ENCODE measurements at regions not wholly inside any gene's neighbourhood (a gene's known extent, or its start where the extent isn't known, plus 50 kb on each side); places are given as distances from the start of the nearest gene placed in this dataset.

DNA sequence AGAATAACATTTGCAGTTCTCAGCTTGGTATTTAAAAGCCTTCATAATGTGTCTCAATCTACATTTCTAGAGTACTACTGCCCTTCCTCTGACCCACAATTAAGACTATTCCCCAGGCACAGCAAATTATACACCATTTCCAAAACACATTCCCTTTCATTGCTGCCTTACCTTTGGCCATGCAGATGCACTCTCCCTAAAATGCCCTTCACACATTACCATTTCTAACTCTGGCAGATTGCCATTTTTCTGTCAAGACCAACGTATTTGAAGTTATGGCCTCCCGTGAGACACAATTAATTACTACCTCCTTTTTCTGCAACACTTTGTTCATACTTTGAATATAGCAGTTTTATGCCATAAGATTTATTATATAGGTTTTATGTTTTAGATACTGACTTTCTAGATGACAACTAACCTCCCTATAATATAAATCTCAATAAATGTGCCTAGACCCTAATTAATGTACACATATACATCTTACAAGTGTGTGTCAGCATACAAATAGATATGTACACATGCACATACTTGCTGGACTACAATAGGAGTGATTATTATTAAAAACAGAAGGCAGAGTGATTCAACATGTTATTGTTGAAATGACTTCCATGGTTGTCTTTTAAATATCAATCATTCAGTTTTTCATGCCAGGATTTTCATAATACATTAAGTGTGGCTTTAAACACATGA, 2902.5 kb downstream of the PCDH9 start:
- WGBS, 2 donors, result 31 to 44% methylated on average over 2 of the region's 2 CpGs
- no peaks in the 10 kb centered on the region for H3K36me3 ChIP-seq
- H3K27me3 ChIP-seq, result peaks cover 0 to 2% of the 10 kb centered on the region in 2 donors
- no peak for DNase-seq (ENCODE audit: low spot score in 2 of 2)
- no peak overlapping the region for H3K27ac ChIP-seq
- H3K4me1 ChIP-seq, result no peaks in the 10 kb centered on the region
- H3K4me3 ChIP-seq, result no peak overlapping the region
- no peaks in the 10 kb centered on the region for H3K9me3 ChIP-seq
- TF ChIP-seq POLR2A (IDR thresholded peaks at IDR 0.05) (no peak), EP300 (IDR thresholded peaks at IDR 0.05) (no peak)
- TF ChIP-seq, protein P1, sequence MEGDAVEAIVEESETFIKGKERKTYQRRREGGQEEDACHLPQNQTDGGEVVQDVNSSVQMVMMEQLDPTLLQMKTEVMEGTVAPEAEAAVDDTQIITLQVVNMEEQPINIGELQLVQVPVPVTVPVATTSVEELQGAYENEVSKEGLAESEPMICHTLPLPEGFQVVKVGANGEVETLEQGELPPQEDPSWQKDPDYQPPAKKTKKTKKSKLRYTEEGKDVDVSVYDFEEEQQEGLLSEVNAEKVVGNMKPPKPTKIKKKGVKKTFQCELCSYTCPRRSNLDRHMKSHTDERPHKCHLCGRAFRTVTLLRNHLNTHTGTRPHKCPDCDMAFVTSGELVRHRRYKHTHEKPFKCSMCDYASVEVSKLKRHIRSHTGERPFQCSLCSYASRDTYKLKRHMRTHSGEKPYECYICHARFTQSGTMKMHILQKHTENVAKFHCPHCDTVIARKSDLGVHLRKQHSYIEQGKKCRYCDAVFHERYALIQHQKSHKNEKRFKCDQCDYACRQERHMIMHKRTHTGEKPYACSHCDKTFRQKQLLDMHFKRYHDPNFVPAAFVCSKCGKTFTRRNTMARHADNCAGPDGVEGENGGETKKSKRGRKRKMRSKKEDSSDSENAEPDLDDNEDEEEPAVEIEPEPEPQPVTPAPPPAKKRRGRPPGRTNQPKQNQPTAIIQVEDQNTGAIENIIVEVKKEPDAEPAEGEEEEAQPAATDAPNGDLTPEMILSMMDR (IDR thresholded peaks at IDR 0.05), result no peak

DNA sequence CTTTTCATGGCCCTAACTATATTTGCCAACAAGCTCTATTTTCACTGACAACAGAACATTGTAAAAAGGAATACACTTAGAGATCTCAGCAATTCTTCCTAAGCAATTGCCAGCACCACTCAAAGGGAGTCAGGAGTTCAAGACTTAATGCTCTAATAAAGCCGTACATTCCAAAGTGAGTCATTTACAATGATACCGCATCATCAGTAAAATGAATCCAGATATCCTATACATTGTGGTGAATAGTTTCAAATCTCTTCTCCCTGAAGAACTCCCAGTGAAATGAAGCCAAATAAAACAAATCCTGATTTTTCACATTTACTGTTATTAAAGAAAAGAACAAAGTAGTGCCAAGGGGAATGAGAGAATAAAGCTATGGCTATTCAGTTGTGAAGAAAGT, 2898.7 kb upstream of the PCDH20 start:
- Histone ChIP-seq H3K9me3 (peaks cover 0 to 3% (median 0%) of the 10 kb centered on the region in 4 donors), H3K4me3 (no peak overlapping the region), H3K36me3 (no peaks in the 10 kb centered on the region), H3K27ac (no peak overlapping the region), H3K4me1 (no peaks in the 10 kb centered on the region), H3K27me3 (no peaks in the 10 kb centered on the region)
- TF ChIP-seq, protein P1 (IDR thresholded peaks at IDR 0.05), result no peak
- TF ChIP-seq EP300 (IDR thresholded peaks at IDR 0.05), result no peak
- TF ChIP-seq POLR2A (IDR thresholded peaks at IDR 0.05), result no peak
- DNase-seq (ENCODE audit: low spot score in 2 of 2), result no peak
- 36 to 39% methylated on average over 2 of the region's 2 CpGs for WGBS, 2 donors

DNA sequence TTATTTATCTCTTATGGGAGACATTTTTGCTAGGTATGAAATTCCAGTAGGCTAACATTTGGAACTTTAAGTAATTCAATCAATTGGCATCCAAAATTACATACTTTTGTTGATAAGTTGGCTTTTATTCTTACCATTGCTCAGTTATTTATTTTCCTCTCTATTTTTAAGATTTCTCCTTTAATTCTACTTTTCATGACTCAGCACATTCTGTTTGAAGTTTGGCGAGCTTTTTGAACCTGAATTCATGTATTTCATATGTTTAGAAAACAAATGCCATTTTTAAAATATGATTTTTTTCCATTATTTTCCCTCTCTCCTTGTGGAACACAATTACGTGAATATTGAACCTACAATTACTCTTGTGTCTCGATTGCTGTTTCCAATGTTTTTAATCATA, 2896.3 kb upstream of the PCDH20 start:
- TF ChIP-seq EP300 (IDR thresholded peaks at IDR 0.05), result no peak
- TF ChIP-seq, protein P1 (IDR thresholded peaks at IDR 0.05), result no peak
- no peak for TF ChIP-seq POLR2A (IDR thresholded peaks at IDR 0.05)
- Histone ChIP-seq H3K36me3 (no peaks in the 10 kb centered on the region), H3K4me3 (no peak overlapping the region)

DNA sequence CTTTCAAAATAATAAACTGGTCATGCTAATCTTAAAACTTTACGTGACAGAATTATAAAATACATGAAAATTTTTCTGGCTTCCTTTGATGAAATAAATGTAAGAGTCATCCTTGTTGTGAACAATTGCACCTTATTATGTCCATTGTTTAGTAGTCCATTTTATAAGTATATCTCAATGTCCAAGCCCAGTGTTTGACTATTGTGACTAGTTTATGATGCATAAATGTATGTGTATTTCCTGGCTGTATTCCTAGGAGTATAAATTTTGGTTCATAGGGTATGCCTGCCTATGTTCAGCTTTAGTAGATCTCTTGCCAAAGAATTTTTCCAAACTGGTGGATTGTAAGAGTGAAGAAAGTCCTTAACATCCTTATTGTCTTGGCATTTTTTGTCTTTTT, 2895.5 kb upstream of the PCDH20 start:
- Histone ChIP-seq H3K9me3 (peaks cover 0 to 3% (median 0%) of the 10 kb centered on the region in 4 donors), H3K27ac (no peak overlapping the region), H3K4me1 (no peaks in the 10 kb centered on the region), H3K36me3 (no peaks in the 10 kb centered on the region), H3K27me3 (no peaks in the 10 kb centered on the region), H3K4me3 (no peak overlapping the region)
- DNase-seq (ENCODE audit: low spot score in 2 of 2), result no peak
- 93 to 98% methylated on average over 1 of the region's 1 CpG for WGBS, 2 donors
- TF ChIP-seq, protein P1 (IDR thresholded peaks at IDR 0.05), result no peak
- no peak for TF ChIP-seq POLR2A (IDR thresholded peaks at IDR 0.05)
- no peak for TF ChIP-seq EP300 (IDR thresholded peaks at IDR 0.05)

More for the DNA sequence above, 2896.3 kb upstream of the PCDH20 start:
- no peak for DNase-seq (ENCODE audit: low spot score in 2 of 2)
- Histone ChIP-seq H3K27ac (no peak overlapping the region), H3K27me3 (no peaks in the 10 kb centered on the region), H3K4me1 (no peaks in the 10 kb centered on the region), H3K9me3 (peaks cover 0 to 3% (median 0%) of the 10 kb centered on the region in 4 donors)
- WGBS, 2 donors, result 85 to 93% methylated on average over 3 of the region's 3 CpGs

DNA sequence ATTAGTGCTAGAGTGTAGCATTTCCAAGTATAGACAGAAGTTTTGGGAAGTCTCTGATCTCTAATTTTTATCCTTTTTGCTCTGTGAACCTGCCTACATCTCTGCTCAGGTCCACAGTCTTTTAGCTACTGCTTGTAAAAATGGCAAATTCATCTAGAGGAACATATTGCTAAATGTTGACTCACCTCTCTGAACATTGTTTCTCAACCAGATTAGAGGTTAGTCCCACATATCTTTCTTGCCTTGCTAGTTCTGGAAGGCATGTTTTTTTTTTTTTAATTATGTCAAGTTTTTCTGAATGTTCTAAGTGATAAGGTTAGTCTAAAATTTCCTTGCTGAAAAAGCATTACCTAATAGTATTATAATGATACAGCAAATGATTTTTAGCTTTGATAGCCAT, 2889.6 kb upstream of the PCDH20 start:
- no peaks in the 10 kb centered on the region for H3K27me3 ChIP-seq
- no peaks in the 10 kb centered on the region for H3K9me3 ChIP-seq
- H3K4me3 ChIP-seq, result no peak overlapping the region
- no peak overlapping the region for H3K27ac ChIP-seq
- TF ChIP-seq, protein P1 (IDR thresholded peaks at IDR 0.05), result no peak
- no peak for TF ChIP-seq EP300 (IDR thresholded peaks at IDR 0.05)
- no peak for TF ChIP-seq POLR2A (IDR thresholded peaks at IDR 0.05)
- H3K36me3 ChIP-seq, result no peaks in the 10 kb centered on the region
- H3K4me1 ChIP-seq, result no peaks in the 10 kb centered on the region
- no peak for DNase-seq (ENCODE audit: low spot score in 2 of 2)
